Transverse colon (tissue), 4 donors: ENCODE measurements at regions not wholly inside any gene's neighbourhood (a gene's known extent, or its start where the extent isn't known, plus 50 kb on each side); places are given as distances from the start of the nearest gene placed in this dataset.

Experiments
- DNase-seq: peaks from one replicate; pipeline ENCODE4 v3.0.0-alpha.2; 2019
- H3K27ac ChIP-seq, 4 donors: fragments of 200-600 bp; sonication (generic); 2 replicates each; pipeline ENCODE4 v1.5.1; 2016 to 2018; ENCODE audit warnings: inconsistent platforms in 4 of 4
- H3K27me3 ChIP-seq: fragments of 200-600 bp; sonication (generic); 2 replicates; pipeline ENCODE4 v1.5.1; 2017; ENCODE audit warnings: inconsistent platforms
- H3K36me3 ChIP-seq, 4 donors: fragments of 200-600 bp; sonication (generic); 2 replicates each; pipeline ENCODE4 v1.5.1; 2017 to 2019; ENCODE audit warnings: inconsistent platforms in 4 of 4
- H3K4me1 ChIP-seq, 4 donors: fragments of 200-600 bp; sonication (generic); 2 replicates each; pipeline ENCODE4 v1.5.1; 2017 to 2020; ENCODE audit warnings: inconsistent platforms in 4 of 4
- H3K4me3 ChIP-seq, 4 donors: fragments of 200-600 bp; sonication (generic); 1 replicate in 1 of 4; 2 replicates in 3 of 4; pipeline versions ENCODE4 v1.5.1 to v1.6.1; 2017 to 2019; ENCODE audit warnings: inconsistent platforms in 4 of 4
- H3K9me3 ChIP-seq, 2 donors: fragments of 200-600 bp; sonication (generic); 2 replicates each; pipeline ENCODE4 v1.5.1; 2017 to 2019; ENCODE audit warnings: inconsistent platforms in 2 of 2
- EP300 ChIP-seq: sonication (generic); formaldehyde crosslinking; IDR thresholded peaks from one replicate; pipeline ENCODE4 v1.6.1; 2017; ENCODE audit warnings: antibody characterized with exemption, low read depth
- POLR2A ChIP-seq: fragments of 450-650 bp; IDR thresholded peaks from one replicate; pipeline ENCODE4 v1.6.1; 2016; ENCODE audit warnings: antibody characterized with exemption, mild to moderate bottlenecking, moderate library complexity
- POLR2AphosphoS5 ChIP-seq, 3 donors: sonication (generic); formaldehyde crosslinking; IDR thresholded peaks; one replicate each; pipeline ENCODE4 v1.6.1; 2016; ENCODE audit warnings: antibody characterized with exemption in 3 of 3
- WGBS, 2 donors: methylation state at CpG; one replicate each; pipeline ENCODE4 v1.1.5; 2018; ENCODE audit warnings: low coverage in 1 of 2; 5-methylcytosine and 5-hydroxymethylcytosine counted together
- in situ Hi-C, 4 donors: fragments of 200-750 bp; cut with MboI; loops; one replicate each; pipeline versions ENCODE4 v1.15.0 to v1.15.1; 2017; ENCODE audit warnings: low sequenced_read_pairs in 3 of 4, low pct_ligation_motif_present in 1 of 4, low pct_unique_long_range_greater_than_20kb in 1 of 4
- intact Hi-C: fragments of 100-400 bp; cut with DNase I; formaldehyde crosslinking; loops from one replicate; pipeline ENCODE4 v1.15.1; 2023; ENCODE audit warnings: low total_unique reads
- TF ChIP-seq, protein P1 (sequence below), 5 experiments: fragments of 200-600 bp in 3 of 5; fragments of 450-650 bp in 2 of 5; sonication (generic) in 3 of 5; IDR thresholded peaks; 1 replicate in 2 of 5; 2 replicates in 3 of 5; pipeline ENCODE4 v1.5.1; 2016 to 2017; ENCODE audit warnings: antibody characterized with exemption in 5 of 5, inconsistent platforms in 3 of 5, mild to moderate bottlenecking in 2 of 5, moderate library complexity in 1 of 5

DNA sequence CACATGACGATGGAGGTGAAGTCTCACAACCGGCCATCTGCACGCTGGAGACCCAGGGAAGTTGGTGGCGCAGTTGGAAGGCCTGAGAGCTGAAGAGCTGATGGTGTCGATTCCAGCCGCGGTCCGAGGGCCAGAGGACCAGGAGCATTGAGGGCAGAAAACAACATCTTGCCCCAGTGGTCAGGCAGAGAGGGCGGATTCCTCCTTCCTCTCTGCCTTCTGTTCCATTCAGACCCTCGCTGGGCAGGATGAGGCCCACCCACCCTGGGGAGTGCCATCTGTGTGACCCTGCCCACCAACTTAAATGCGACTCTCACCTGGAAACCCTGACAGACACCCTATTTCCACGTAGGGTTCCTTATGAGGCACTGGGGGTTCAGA lies 120.7 kb upstream of the PMEPA1 start:
- Histone ChIP-seq H3K4me1 (no peaks in the 10 kb centered on the region), H3K9me3 (no peaks in the 10 kb centered on the region), H3K4me3 (no peak overlapping the region), H3K27ac (no peak overlapping the region), H3K36me3 (no peaks in the 10 kb centered on the region), H3K27me3 (no peaks in the 10 kb centered on the region)
- intact Hi-C loops (no loop called here), in situ Hi-C loops (no loop called here)
- no peak for DNase-seq
- 91% methylated on average over 12 of the region's 12 CpGs; no CpG with 5 or more reads in 1 of the 2 donors for WGBS, 2 donors
- no peak for TF ChIP-seq EP300
- TF ChIP-seq, protein P1, sequence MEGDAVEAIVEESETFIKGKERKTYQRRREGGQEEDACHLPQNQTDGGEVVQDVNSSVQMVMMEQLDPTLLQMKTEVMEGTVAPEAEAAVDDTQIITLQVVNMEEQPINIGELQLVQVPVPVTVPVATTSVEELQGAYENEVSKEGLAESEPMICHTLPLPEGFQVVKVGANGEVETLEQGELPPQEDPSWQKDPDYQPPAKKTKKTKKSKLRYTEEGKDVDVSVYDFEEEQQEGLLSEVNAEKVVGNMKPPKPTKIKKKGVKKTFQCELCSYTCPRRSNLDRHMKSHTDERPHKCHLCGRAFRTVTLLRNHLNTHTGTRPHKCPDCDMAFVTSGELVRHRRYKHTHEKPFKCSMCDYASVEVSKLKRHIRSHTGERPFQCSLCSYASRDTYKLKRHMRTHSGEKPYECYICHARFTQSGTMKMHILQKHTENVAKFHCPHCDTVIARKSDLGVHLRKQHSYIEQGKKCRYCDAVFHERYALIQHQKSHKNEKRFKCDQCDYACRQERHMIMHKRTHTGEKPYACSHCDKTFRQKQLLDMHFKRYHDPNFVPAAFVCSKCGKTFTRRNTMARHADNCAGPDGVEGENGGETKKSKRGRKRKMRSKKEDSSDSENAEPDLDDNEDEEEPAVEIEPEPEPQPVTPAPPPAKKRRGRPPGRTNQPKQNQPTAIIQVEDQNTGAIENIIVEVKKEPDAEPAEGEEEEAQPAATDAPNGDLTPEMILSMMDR (IDR thresholded peaks at IDR 0.05), result no peak
- no peak for TF ChIP-seq POLR2AphosphoS5 (IDR thresholded peaks at IDR 0.05)
- TF ChIP-seq POLR2A, result no peak

DNA sequence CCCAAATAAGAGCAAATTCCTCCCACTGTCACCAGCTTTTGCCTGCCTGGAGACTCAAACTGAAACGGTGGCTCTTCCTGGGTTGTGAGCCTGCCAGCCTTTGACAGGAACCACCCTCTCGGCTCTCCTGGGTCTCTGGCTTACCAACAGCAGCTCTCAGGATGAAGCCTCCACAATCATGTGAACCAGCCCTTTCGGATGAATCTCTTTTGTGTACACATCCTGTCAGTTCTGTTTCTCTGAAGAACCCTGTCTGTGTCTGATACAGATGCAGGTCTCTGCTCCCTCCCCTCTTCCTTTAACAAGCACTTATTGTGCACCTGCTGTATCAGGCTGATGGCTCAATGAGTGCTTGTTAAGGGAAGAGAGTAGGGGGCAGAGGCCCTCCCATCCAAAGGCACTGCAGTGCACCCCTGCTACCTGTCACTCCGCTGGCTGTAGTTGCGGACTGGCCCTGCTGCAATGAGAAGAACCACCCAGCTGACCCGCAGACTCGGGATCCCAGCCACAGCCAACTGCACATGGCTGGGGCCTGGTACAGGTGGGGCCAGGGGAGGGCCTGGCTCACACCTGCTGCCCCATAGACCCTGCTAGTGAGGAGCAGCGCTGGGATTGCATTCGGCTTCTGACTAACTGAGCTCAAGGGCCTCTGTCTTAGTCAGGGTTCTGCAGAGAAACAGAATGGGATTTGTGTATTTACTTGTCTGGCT lies 120.1 kb upstream of the PMEPA1 start:
- H3K4me3 ChIP-seq, result no peak overlapping the region
- in situ Hi-C loops, result no loop called here
- no peak for DNase-seq

DNA sequence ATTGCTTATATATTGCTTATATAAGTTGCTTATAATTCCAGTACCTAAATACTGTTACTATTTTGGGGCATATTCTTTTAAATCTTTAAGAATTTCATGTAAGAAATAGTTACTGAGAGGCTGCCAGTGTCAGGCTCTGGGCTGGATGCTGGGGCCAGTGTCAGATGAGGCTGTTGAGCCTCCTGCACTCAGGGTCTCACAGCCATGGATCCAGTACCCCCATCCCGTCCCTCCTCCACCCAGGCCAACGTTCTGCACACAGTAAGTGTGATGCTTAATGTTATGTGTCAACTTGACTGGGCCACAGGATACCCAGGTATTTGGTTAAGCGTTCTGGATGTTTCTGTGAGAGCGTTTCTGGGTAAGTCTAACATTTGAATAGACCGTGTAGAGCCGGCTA lies 119.5 kb upstream of the PMEPA1 start:
- H3K27ac ChIP-seq, result no peak overlapping the region
- 85 to 100% methylated on average over 1 to 6 of the region's 6 CpGs for WGBS, 2 donors
- no peak overlapping the region for H3K4me3 ChIP-seq
- H3K4me1 ChIP-seq, result no peaks in the 10 kb centered on the region
- H3K36me3 ChIP-seq, result no peaks in the 10 kb centered on the region
- H3K27me3 ChIP-seq, result no peaks in the 10 kb centered on the region
- no peak for DNase-seq
- intact Hi-C loops, result no loop called here
- in situ Hi-C loops, result no loop called here
- TF ChIP-seq, protein P1 (IDR thresholded peaks at IDR 0.05), result no peak
- no peak for TF ChIP-seq POLR2A
- TF ChIP-seq EP300, result no peak
- no peaks in the 10 kb centered on the region for H3K9me3 ChIP-seq

More for the DNA sequence above, 120.1 kb upstream of the PMEPA1 start:
- H3K27me3 ChIP-seq, result no peaks in the 10 kb centered on the region
- intact Hi-C loops, result no loop called here
- 83% methylated on average over 9 of the region's 9 CpGs; no CpG with 5 or more reads in 1 of the 2 donors for WGBS, 2 donors
- H3K4me1 ChIP-seq, result no peaks in the 10 kb centered on the region
- no peak overlapping the region for H3K27ac ChIP-seq
- TF ChIP-seq POLR2A (no peak), POLR2AphosphoS5 (IDR thresholded peaks at IDR 0.05) (no peak), EP300 (no peak)
- TF ChIP-seq, protein P1 (IDR thresholded peaks at IDR 0.05), result no peak
- no peaks in the 10 kb centered on the region for H3K36me3 ChIP-seq
- H3K9me3 ChIP-seq, result no peaks in the 10 kb centered on the region

DNA sequence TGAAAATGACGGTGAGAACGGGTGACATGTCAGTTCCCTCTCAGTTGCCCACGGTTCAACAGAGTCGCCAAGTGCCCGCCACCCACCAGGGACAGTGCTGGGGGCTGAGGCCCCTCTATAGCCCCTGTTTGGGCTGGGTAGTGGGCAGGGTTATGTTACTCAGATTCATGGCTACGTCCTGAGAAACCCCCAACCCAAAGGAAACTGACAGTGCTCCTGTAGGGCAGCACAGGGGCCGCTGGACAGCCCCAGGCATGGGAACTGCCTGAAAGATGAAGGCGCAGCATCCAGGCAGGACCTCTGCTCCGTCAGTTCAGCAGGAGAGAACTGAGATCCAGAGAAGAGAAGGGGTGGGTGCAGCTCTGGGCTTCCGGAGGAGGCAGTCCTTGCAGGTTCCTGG lies 118.9 kb upstream of the PMEPA1 start:
- intact Hi-C loops, result no loop called here
- no peak for DNase-seq

More for the DNA sequence above, 118.9 kb upstream of the PMEPA1 start:
- WGBS, 2 donors, result 84 to 91% methylated on average over 5 to 10 of the region's 10 CpGs
- in situ Hi-C loops, result no loop called here
- H3K4me3 ChIP-seq, result no peak overlapping the region
- H3K36me3 ChIP-seq, result no peaks in the 10 kb centered on the region
- H3K27me3 ChIP-seq, result no peaks in the 10 kb centered on the region
- TF ChIP-seq EP300 (no peak), POLR2AphosphoS5 (IDR thresholded peaks at IDR 0.05) (no peak), POLR2A (no peak)
- TF ChIP-seq, protein P1 (IDR thresholded peaks at IDR 0.05), result no peak
- no peaks in the 10 kb centered on the region for H3K9me3 ChIP-seq
- H3K4me1 ChIP-seq, result no peaks in the 10 kb centered on the region
- H3K27ac ChIP-seq, result no peak overlapping the region
